ENCODE measurements at regions not wholly inside any gene's neighbourhood (a gene's known extent, or its start where the extent isn't known, plus 50 kb on each side); places are given as distances from the start of the nearest gene placed in this dataset.

DNA sequence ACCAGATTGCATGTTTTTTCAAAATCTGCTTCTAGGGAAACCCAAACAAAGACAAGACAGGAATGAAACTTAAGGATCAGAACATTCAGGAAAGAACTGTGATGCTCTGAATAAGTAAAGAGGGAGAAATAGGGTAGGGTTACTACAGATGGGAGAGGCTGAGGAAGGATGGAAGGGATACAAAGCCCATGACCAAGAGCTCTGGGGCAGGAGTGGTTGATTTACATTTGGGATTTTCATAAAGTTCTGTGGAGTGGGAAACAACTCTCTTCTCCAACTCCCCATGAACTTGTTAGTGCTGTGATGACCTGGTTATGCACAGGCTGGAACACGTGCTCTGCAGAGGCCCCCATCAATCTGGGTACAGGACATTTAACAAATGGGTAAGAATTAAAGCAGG is 216.0 kb upstream of the KLF14 start:
- no peak for TF ChIP-seq CTCF (IDR thresholded peaks at IDR 0.05; ENCODE audit: control extremely low read depth, extremely low read depth)
- no peak overlapping the region for H3K27ac ChIP-seq (ENCODE audit: low read depth in 1 of 2, low read length in 1 of 2)
- DNase-seq, result no peak
- peaks cover 0 to 11% (median 2%) of the 10 kb centered on the region in 4 donors for H3K36me3 ChIP-seq (ENCODE audit: control insufficient read depth in 4 of 4, insufficient read depth in 4 of 4, low read length in 4 of 4)
- no peak overlapping the region for H3K9ac ChIP-seq (ENCODE audit: insufficient read depth in 1 of 2, low read length in 2 of 2)
- H3K4me3 ChIP-seq, result no peak overlapping the region
- ATAC-seq (ENCODE audit: insufficient read depth, low FRiP score), result no peak
- H3K4me1 ChIP-seq (ENCODE audit: control insufficient read depth in 5 of 5, insufficient read depth in 5 of 5, low read length in 5 of 5), result peaks cover 0 to 4% (median 0%) of the 10 kb centered on the region in 5 donors
- H3K27me3 ChIP-seq (ENCODE audit: control insufficient read depth in 3 of 3, insufficient read depth in 3 of 3, low read length in 2 of 3), result peaks cover 0 to 4% (median 0%) of the 10 kb centered on the region in 3 donors
- WGBS, 2 donors, result 85 to 96% methylated on average over 1 of the region's 1 CpG
- no peaks in the 10 kb centered on the region for H3K9me3 ChIP-seq (ENCODE audit: control insufficient read depth in 4 of 4, insufficient read depth in 3 of 4, low read length in 3 of 4)

GRCh38 chr7:130950741-130951140 is 216.7 kb upstream of the KLF14 start:
- TF ChIP-seq CTCF (IDR thresholded peaks at IDR 0.05; ENCODE audit: control extremely low read depth, extremely low read depth), result no peak
- Histone ChIP-seq H3K4me3 (no peak overlapping the region), H3K27me3 (ENCODE audit: control insufficient read depth in 3 of 3, insufficient read depth in 3 of 3, low read length in 2 of 3) (peaks cover 0 to 4% (median 0%) of the 10 kb centered on the region in 3 donors), H3K27ac (ENCODE audit: low read depth in 1 of 2, low read length in 1 of 2) (no peak overlapping the region), H3K36me3 (ENCODE audit: control insufficient read depth in 4 of 4, insufficient read depth in 4 of 4, low read length in 4 of 4) (peaks cover 0 to 8% (median 2%) of the 10 kb centered on the region in 4 donors), H3K9ac (ENCODE audit: insufficient read depth in 1 of 2, low read length in 2 of 2) (no peak overlapping the region), H3K9me3 (ENCODE audit: control insufficient read depth in 4 of 4, insufficient read depth in 3 of 4, low read length in 3 of 4) (no peaks in the 10 kb centered on the region), H3K4me1 (ENCODE audit: control insufficient read depth in 5 of 5, insufficient read depth in 5 of 5, low read length in 5 of 5) (peaks cover 0 to 5% (median 0%) of the 10 kb centered on the region in 5 donors)
- DNase-seq, result no peak
- 91 to 95% methylated on average over 6 of the region's 6 CpGs for WGBS, 2 donors
- no peak for ATAC-seq (ENCODE audit: insufficient read depth, low FRiP score)

DNA sequence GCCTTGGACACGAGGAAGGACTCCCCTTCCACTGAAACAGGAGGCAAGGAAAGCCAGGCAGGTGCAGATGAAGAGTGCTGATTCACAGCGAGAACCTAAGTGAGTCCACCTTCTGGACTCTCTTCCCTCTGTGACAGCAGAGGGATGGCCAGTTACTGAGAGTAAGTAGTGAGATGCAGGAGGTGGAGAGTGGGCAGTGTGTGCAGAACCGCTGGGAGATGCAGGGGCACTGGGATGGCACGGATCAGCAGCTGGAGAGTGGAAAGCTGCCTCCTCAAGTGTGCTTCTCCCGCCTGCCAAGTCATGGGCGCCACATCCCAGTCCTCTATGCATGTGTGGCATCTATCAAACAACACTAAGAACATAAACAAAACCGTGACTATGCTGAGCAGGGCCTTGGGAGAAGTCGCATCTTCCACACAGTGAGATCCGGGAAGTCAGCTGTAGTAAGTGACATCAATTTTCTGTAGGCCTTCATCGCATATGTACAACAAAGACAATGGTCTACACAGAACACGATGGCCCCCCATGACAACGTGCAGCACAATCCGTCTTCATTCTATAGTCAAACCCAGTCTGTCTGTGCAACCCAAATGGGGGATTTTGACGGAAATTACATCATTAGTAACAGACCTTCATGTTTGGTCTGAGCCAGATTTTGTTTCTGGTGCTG is 217.4 kb upstream of the KLF14 start:
- peaks cover 0 to 8% (median 0%) of the 10 kb centered on the region in 5 donors for H3K4me1 ChIP-seq (ENCODE audit: control insufficient read depth in 5 of 5, insufficient read depth in 5 of 5, low read length in 5 of 5)
- DNase-seq (no peak), ATAC-seq (ENCODE audit: insufficient read depth, low FRiP score) (no peak)
- WGBS, 2 donors, result 83 to 88% methylated on average over 14 of the region's 14 CpGs
- peaks cover 0 to 8% (median 2%) of the 10 kb centered on the region in 4 donors for H3K36me3 ChIP-seq (ENCODE audit: control insufficient read depth in 4 of 4, insufficient read depth in 4 of 4, low read length in 4 of 4)
- H3K4me3 ChIP-seq, result no peak overlapping the region
- H3K9ac ChIP-seq (ENCODE audit: insufficient read depth in 1 of 2, low read length in 2 of 2), result no peak overlapping the region
- H3K27me3 ChIP-seq (ENCODE audit: control insufficient read depth in 3 of 3, insufficient read depth in 3 of 3, low read length in 2 of 3), result peaks cover 0 to 4% (median 0%) of the 10 kb centered on the region in 3 donors
- no peak overlapping the region for H3K27ac ChIP-seq (ENCODE audit: low read depth in 1 of 2, low read length in 1 of 2)
- TF ChIP-seq CTCF (IDR thresholded peaks at IDR 0.05; ENCODE audit: control extremely low read depth, extremely low read depth), result no peak
- H3K9me3 ChIP-seq (ENCODE audit: control insufficient read depth in 4 of 4, insufficient read depth in 3 of 4, low read length in 3 of 4), result no peaks in the 10 kb centered on the region
